Breast epithelium (tissue), 3 donors: ENCODE measurements at regions not wholly inside any gene's neighbourhood (a gene's known extent, or its start where the extent isn't known, plus 50 kb on each side); places are given as distances from the start of the nearest gene placed in this dataset.

Experiments
- CTCF ChIP-seq, 3 donors: fragments of 450-650 bp; IDR thresholded peaks; one replicate each; pipeline ENCODE4 v1.5.1; 2016 to 2017; ENCODE audit warnings: antibody characterized with exemption in 3 of 3, mild to moderate bottlenecking in 3 of 3, moderate library complexity in 3 of 3
- POLR2A ChIP-seq: fragments of 450-650 bp; IDR thresholded peaks from one replicate; pipeline ENCODE4 v1.6.1; 2016; ENCODE audit warnings: antibody characterized with exemption, mild to moderate bottlenecking, moderate library complexity
- POLR2AphosphoS5 ChIP-seq, 3 donors: sonication (generic); formaldehyde crosslinking; IDR thresholded peaks; one replicate each; pipeline ENCODE4 v1.6.1; 2017; ENCODE audit warnings: antibody characterized with exemption in 3 of 3

- TF ChIP-seq CTCF (IDR thresholded peaks at IDR 0.05) (no peak), POLR2AphosphoS5 (IDR thresholded peaks at IDR 0.05) (no peak), POLR2A (no peak)
Observed at GRCh38 chr6:141833001-141833655, 299.6 kb upstream of the GJE1 start.
